ENCODE measurements at regions not wholly inside any gene's neighbourhood (a gene's known extent, or its start where the extent isn't known, plus 50 kb on each side); places are given as distances from the start of the nearest gene placed in this dataset.
A peak's percentile ranks its signal among the peaks of the same experiment; 100 is the strongest.

DNA sequence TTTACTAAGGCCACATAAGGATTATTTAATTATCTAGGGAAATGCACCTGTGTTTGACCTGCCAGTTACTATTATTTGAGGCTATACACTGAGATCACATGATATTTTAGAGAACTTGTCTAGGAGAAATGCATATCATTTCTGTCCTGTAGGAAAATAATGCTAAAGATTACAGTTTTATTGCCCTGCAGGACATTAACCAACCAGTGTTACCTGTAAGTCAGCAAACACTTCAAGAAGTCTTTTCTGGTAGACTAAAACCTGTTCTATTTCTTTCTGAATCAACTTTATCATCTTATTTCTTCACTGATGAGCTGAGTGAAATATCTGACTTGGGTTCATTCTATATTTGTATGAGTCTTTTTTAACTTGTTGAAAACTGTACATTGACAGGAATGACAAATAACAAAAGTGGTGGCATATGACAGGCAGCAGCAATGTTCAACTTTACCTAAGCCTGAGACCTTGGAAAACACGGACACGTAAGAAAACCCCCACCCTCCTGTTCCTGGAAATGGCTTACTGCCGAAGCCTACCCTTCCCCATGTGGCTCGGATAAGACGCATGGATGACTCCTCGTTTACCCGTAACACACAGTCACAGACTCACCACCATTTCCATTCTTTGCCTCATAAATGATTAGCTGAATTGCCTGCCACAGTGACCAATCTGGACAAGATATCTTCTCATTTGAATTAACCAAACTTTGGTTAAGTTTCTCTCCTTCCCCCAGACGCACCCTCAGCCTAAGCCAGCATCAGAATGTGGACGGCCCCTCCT, 118.0 kb upstream of the CD93 start:
- no peaks in the 10 kb centered on the region for H3K36me3 Mint-ChIP-seq (ENCODE audit: low read depth)
- peaks cover 3% of the 10 kb centered on the region for H3K9me3 Mint-ChIP-seq
- no peak overlapping the region for H3K4me3 Mint-ChIP-seq
- peaks cover 45% of the 10 kb centered on the region for H3K27me3 Mint-ChIP-seq (ENCODE audit: low read depth)
- peaks cover 18% of the 10 kb centered on the region for H3K4me1 Mint-ChIP-seq
- TF ChIP-seq, protein P1, sequence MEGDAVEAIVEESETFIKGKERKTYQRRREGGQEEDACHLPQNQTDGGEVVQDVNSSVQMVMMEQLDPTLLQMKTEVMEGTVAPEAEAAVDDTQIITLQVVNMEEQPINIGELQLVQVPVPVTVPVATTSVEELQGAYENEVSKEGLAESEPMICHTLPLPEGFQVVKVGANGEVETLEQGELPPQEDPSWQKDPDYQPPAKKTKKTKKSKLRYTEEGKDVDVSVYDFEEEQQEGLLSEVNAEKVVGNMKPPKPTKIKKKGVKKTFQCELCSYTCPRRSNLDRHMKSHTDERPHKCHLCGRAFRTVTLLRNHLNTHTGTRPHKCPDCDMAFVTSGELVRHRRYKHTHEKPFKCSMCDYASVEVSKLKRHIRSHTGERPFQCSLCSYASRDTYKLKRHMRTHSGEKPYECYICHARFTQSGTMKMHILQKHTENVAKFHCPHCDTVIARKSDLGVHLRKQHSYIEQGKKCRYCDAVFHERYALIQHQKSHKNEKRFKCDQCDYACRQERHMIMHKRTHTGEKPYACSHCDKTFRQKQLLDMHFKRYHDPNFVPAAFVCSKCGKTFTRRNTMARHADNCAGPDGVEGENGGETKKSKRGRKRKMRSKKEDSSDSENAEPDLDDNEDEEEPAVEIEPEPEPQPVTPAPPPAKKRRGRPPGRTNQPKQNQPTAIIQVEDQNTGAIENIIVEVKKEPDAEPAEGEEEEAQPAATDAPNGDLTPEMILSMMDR (IDR thresholded peaks at IDR 0.05; ENCODE audit: unreplicated experiment in 3 of 3), result no peak
- H3K27ac Mint-ChIP-seq, result peak overlapping the region; percentile 33 to 91 (median 67)

DNA sequence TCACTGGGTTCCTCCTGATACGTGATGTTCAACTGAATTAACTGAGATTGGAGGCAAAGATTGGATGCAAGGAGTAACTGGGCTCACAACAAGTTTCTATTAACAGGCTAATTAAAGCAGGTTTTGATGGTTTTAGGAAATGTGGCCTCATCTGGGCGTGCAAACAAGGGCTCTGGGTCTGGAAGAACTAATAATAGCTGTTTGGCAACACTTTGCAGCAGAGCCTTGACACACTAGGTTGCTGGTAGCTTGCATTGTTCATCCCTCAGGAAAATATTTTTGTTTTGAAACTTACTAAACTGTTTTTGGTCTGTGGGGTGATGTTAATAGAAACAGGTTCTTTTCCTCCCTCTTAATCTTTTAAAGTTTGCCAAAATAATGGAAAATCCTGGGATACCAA, 117.2 kb upstream of the CD93 start:
- Mint-ChIP-seq H3K9me3 (no peaks in the 10 kb centered on the region), H3K4me1 (peaks cover 18% of the 10 kb centered on the region), H3K27ac (no peak overlapping the region), H3K4me3 (no peak overlapping the region), H3K27me3 (ENCODE audit: low read depth) (peaks cover 43% of the 10 kb centered on the region), H3K36me3 (ENCODE audit: low read depth) (no peaks in the 10 kb centered on the region)
- TF ChIP-seq, protein P1 (IDR thresholded peaks at IDR 0.05; ENCODE audit: unreplicated experiment in 3 of 3), result no peak

DNA sequence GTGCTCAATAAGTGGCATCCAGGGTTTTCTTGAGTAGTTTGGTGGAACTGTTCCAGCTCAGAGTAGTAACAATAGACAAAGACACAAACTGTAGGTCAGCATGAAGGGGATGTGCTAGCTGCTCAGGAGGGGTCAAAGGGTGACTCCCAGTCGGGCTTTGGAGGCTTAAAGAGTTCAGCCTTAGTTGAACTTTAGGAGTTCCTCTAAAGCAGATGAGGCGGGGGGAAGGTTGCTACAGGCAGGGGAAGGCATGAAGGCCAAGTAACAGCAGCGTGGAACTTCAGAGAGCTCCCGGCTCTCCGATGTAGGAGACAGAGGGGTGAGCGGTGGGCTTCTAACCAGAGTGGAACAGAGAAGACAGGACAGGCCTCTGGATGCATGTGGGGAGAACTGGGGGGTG, 115.5 kb upstream of the CD93 start:
- TF ChIP-seq, protein P1 (IDR thresholded peaks at IDR 0.05; ENCODE audit: unreplicated experiment in 3 of 3), result no peak
- H3K27me3 Mint-ChIP-seq (ENCODE audit: low read depth), result peaks cover 42% of the 10 kb centered on the region
- no peaks in the 10 kb centered on the region for H3K9me3 Mint-ChIP-seq
- no peak overlapping the region for H3K27ac Mint-ChIP-seq
- no peak overlapping the region for H3K4me3 Mint-ChIP-seq
- no peaks in the 10 kb centered on the region for H3K36me3 Mint-ChIP-seq (ENCODE audit: low read depth)
- H3K4me1 Mint-ChIP-seq, result peaks cover 18% of the 10 kb centered on the region

DNA sequence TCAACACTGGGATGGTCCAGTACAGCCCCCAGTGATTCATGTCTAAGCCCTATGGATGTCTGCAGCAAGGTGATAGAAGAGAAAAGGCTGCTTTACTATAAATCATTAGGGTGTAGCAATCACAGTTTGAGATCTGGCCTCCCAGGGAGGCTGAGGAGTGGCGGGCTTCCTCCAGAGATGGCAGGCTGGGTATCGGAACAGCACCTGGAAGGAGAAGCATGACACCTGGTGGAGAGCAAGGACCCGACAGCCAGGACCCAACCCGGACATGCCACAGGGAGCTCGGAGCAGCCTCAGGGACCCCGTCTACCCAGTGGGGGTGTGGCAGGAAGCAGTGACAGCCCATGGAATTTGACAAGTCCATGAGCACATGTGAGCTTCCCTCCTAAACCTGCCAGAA, 114.8 kb upstream of the CD93 start:
- peaks cover 16% of the 10 kb centered on the region for H3K4me1 Mint-ChIP-seq
- TF ChIP-seq, protein P1 (IDR thresholded peaks at IDR 0.05; ENCODE audit: unreplicated experiment in 3 of 3), result peak; percentile 8 to 31 (median 24)
- H3K27me3 Mint-ChIP-seq (ENCODE audit: low read depth), result peaks cover 39% of the 10 kb centered on the region
- no peak overlapping the region for H3K4me3 Mint-ChIP-seq
- no peaks in the 10 kb centered on the region for H3K9me3 Mint-ChIP-seq
- H3K27ac Mint-ChIP-seq, result no peak overlapping the region
- no peaks in the 10 kb centered on the region for H3K36me3 Mint-ChIP-seq (ENCODE audit: low read depth)

DNA sequence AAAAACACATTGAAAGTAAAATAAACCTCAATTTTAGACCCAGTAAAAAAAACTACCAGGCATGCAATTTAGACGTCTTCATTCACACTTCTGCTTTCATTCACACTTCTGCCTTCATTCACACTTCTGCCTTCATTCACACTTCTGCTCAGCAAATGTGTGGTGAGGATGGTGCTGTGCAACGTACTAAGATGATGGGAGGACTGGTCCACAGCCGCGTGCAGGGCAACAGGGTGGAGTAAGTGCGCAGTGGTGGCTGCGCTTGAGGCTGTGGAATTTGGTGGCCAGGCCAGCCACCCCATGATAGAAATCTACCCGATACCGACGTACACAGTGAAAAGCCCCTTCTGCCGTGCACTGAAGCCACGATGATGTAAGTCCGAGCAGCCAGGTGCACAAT, 114.3 kb upstream of the CD93 start:
- Mint-ChIP-seq H3K36me3 (ENCODE audit: low read depth) (no peaks in the 10 kb centered on the region), H3K4me1 (peaks cover 11% of the 10 kb centered on the region), H3K27me3 (ENCODE audit: low read depth) (peaks cover 34% of the 10 kb centered on the region), H3K9me3 (no peaks in the 10 kb centered on the region), H3K27ac (no peak overlapping the region), H3K4me3 (no peak overlapping the region)
- TF ChIP-seq, protein P1 (IDR thresholded peaks at IDR 0.05; ENCODE audit: unreplicated experiment in 3 of 3), result no peak

DNA sequence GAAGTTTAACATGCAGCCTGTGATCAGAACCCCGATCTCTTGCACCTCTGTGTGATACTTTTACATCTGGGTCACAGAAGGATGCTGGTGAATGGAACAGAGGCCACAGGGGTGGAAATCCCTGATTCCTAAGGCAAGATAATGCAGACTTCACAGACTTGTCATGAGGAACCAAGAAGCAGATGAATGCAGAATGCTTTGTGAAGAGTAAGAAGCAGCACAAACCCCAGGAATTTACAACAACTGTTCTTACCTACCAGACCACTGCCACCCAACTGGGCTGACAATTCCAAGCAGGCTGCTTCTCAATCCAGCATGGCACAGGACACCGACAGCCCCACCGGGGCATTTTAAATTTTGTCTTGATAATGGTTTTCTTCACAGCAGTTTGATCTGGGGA, 113.2 kb upstream of the CD93 start:
- Mint-ChIP-seq H3K27ac (no peak overlapping the region), H3K4me3 (no peak overlapping the region), H3K4me1 (peaks cover under 1% of the 10 kb centered on the region), H3K27me3 (ENCODE audit: low read depth) (peaks cover 24% of the 10 kb centered on the region), H3K9me3 (no peaks in the 10 kb centered on the region), H3K36me3 (ENCODE audit: low read depth) (no peaks in the 10 kb centered on the region)
- TF ChIP-seq, protein P1 (IDR thresholded peaks at IDR 0.05; ENCODE audit: unreplicated experiment in 3 of 3), result no peak
